HepG2 (cell line): ENCODE measurements at regions not wholly inside any gene's neighbourhood (a gene's known extent, or its start where the extent isn't known, plus 50 kb on each side); places are given as distances from the start of the nearest gene placed in this dataset.

ENCODE experiments used
- ATAC-seq: fragments of 200-7000 bp; cut with Tn5 transposase; 3 replicates; pipeline ENCODE4 v1.9.1; 2020; ENCODE audit warnings: mild to moderate bottlenecking, moderate library complexity
- BruUV-seq: library from RNA; stranded (reverse); fragments of 400-500 nt; replicated peaks from 2 replicates; lab custom pipeline; 2021; lab: Mats Ljungman, UMichigan
- CTCF ChIA-PET: fragments of 300-600 bp; formaldehyde crosslinking; extraction: SDS; loops from one replicate; lab custom pipeline; 2021; ENCODE audit warnings: low total read pairs, inconsistent platforms, low intra/inter-chr PET ratio; lab: Yijun Ruan, JAX
- POLR2A ChIA-PET: fragments of 350-600 bp; sonication (Branson Sonifier 250); formaldehyde crosslinking; loops from one replicate; lab custom pipeline; 2020; ENCODE audit warnings: antibody characterized with exemption, inconsistent platforms; lab: Yijun Ruan, JAX
- DNase-seq: peaks from one replicate; pipeline ENCODE4 v3.0.0-alpha.2; 2015; ENCODE audit warnings: low spot score
- FAIRE-seq: peaks from 3 replicates; lab custom pipeline; 2011; peaks lifted over from hg19 to GRCh38; lab: Jason Lieb, UNC
- H2AFZ ChIP-seq: one replicate; pipeline ENCODE4 v1.6.1; 2011; ENCODE audit warnings: low read length, inconsistent platforms
- H3K27ac ChIP-seq: fragments of 300-600 bp; 3 replicates; pipeline ENCODE4 v1.8.0; 2011; ENCODE audit warnings: mixed run types, mild to moderate bottlenecking, mixed read lengths, low read length, inconsistent platforms; ENCODE audit not compliant: insufficient read depth; ENCODE audit errors: extremely low read length
- H3K27me3 ChIP-seq, 2 experiments: fragments of 200-600 bp in 1 of 2; 2 replicates in 1 of 2; 3 replicates in 1 of 2; pipeline versions ENCODE4 v1.6.0 to v1.8.0; 2011; ENCODE audit warnings: low read length in 2 of 2, mild to moderate bottlenecking in 2 of 2, moderate library complexity in 2 of 2, inconsistent platforms in 1 of 2; ENCODE audit not compliant: insufficient read depth in 2 of 2, control insufficient read depth in 1 of 2
- H3K36me3 ChIP-seq, 2 experiments: fragments of 200-600 bp in 1 of 2; replicated peaks in 1 of 2; 2 replicates in 1 of 2; 3 replicates in 1 of 2; pipeline versions ENCODE4 v1.5.1 to v1.8.0; 2011; ENCODE audit warnings: low read length in 2 of 2, inconsistent platforms in 1 of 2; ENCODE audit not compliant: insufficient read depth in 2 of 2, control insufficient read depth in 1 of 2
- H3K4me1 ChIP-seq: 2 replicates; pipeline ENCODE4 v1.5.1; 2012; ENCODE audit warnings: low read length, inconsistent platforms; ENCODE audit not compliant: insufficient read depth
- H3K4me2 ChIP-seq: 2 replicates; pipeline ENCODE4 v1.6.0; 2011; ENCODE audit warnings: low read depth, low read length, inconsistent platforms
- H3K4me3 ChIP-seq, 3 experiments: fragments of 200-600 bp in 1 of 3; sonication (generic), shearing (Covaris generic) in 1 of 3; replicated peaks in 1 of 3; 2 replicates each; pipeline ENCODE4 v1.5.1; 2011 to 2016; ENCODE audit warnings: low read length in 3 of 3, inconsistent platforms in 2 of 3, low read depth in 2 of 3, mild to moderate bottlenecking in 2 of 3, control low read depth in 1 of 3, mixed read lengths in 1 of 3; ENCODE audit not compliant: insufficient read depth in 1 of 3
- H3K79me2 ChIP-seq: one replicate; pipeline ENCODE4 v1.6.1; 2011; ENCODE audit warnings: low read length, inconsistent platforms; ENCODE audit not compliant: insufficient read depth
- H3K9ac ChIP-seq: 2 replicates; pipeline ENCODE4 v1.6.0; 2011; ENCODE audit warnings: mild to moderate bottlenecking, low read depth, low read length, inconsistent platforms; ENCODE audit not compliant: insufficient read depth
- H3K9me3 ChIP-seq: 2 replicates; pipeline ENCODE4 v1.5.1; 2012; ENCODE audit warnings: mild to moderate bottlenecking, low read length
- H4K20me1 ChIP-seq: 2 replicates; pipeline ENCODE4 v1.6.0; 2011; ENCODE audit warnings: inconsistent platforms, mild to moderate bottlenecking, low read length, moderate library complexity; ENCODE audit not compliant: insufficient read depth
- HNF1B ChIP-seq: sonication (generic); formaldehyde crosslinking; IDR thresholded peaks from 2 replicates; pipeline ENCODE4 v1.5.1; 2020; ENCODE audit warnings: mild to moderate bottlenecking, moderate library complexity, missing genetic modification reagents
- HOXA9 ChIP-seq: sonication (generic); formaldehyde crosslinking; IDR thresholded peaks from 2 replicates; pipeline ENCODE4 v1.8.1; 2022; ENCODE audit warnings: missing genetic modification reagents, mild to moderate bottlenecking, moderate library complexity, borderline replicate concordance
- ISL2 ChIP-seq: sonication (generic); formaldehyde crosslinking; IDR thresholded peaks from 2 replicates; pipeline ENCODE4 v1.5.0; 2020; ENCODE audit warnings: missing genetic modification reagents
- MEIS2 ChIP-seq: sonication (generic); formaldehyde crosslinking; IDR thresholded peaks from 2 replicates; pipeline ENCODE4 v1.9.0; 2021; ENCODE audit warnings: mild to moderate bottlenecking, missing genetic modification reagents
- POLR2G ChIP-seq: fragments of 200-400 bp; formaldehyde crosslinking; IDR thresholded peaks from 2 replicates; pipeline ENCODE4 v1.6.1; 2018; ENCODE audit warnings: mild to moderate bottlenecking, low read depth, low read length, moderate library complexity
- TFAP4 ChIP-seq: sonication (generic); IDR thresholded peaks from 2 replicates; pipeline ENCODE4 v1.6.1; 2016; ENCODE audit warnings: low read depth, borderline replicate concordance
- TRIM24 ChIP-seq: sonication (generic); formaldehyde crosslinking; IDR thresholded peaks from 2 replicates; pipeline ENCODE4 v1.8.0; 2022; ENCODE audit warnings: mild to moderate bottlenecking, missing genetic modification reagents
- ZNF331 ChIP-seq: sonication (generic); formaldehyde crosslinking; IDR thresholded peaks from 2 replicates; pipeline ENCODE4 v1.4.0; 2020; ENCODE audit warnings: missing genetic modification reagents
- ZNF616 ChIP-seq: sonication (generic); formaldehyde crosslinking; IDR thresholded peaks from 2 replicates; pipeline ENCODE4 v1.5.0; 2020; ENCODE audit warnings: low read depth, mild to moderate bottlenecking, missing genetic modification reagents
- WGBS: methylation state at CpG from one replicate; pipeline ENCODE4 v1.1.6; 2017; ENCODE audit warnings: low lambda C conversion rate; 5-methylcytosine and 5-hydroxymethylcytosine counted together
- in situ Hi-C: cut with HindIII; loops from 2 replicates; pipeline ENCODE4 v1.10.0; 2017; ENCODE audit warnings: low pct_unique_long_range_greater_than_20kb; ENCODE audit not compliant: extremely low pct_ligation_motif_present
- intact Hi-C: fragments of 100-400 bp; cut with micrococcal nuclease; formaldehyde crosslinking; loops from one replicate; pipeline ENCODE4 v1.10.0; 2022; ENCODE audit not compliant: unreplicated experiment

GRCh38 chr13:40215747-40216146 is 450.7 kb downstream of the FOXO1 start:
- Histone ChIP-seq H3K36me3 (no peaks in the 10 kb centered on the region), H3K4me2 (no peak overlapping the region), H3K4me3 (no peak overlapping the region), H3K27me3 (0 out of 5 replicates have a peak, but pooled peaks cover 0 to 2% of the 10 kb centered on the region in 2 experiments), H3K27ac (no peak overlapping the region), H3K4me1 (peaks cover 9% of the 10 kb centered on the region), H4K20me1 (no peaks in the 10 kb centered on the region), H3K79me2 (no peaks in the 10 kb centered on the region), H3K9me3 (no peaks in the 10 kb centered on the region), H2AFZ (no peak overlapping the region), H3K9ac (no peak overlapping the region)
- no peak; the same call in 2 of the 3 replicates for ATAC-seq
- no peak for FAIRE-seq
- DNase-seq, result no peak
- WGBS, result 43% methylated on average over 3 of the region's 3 CpGs
- CTCF ChIA-PET, result no interaction called here
- BruUV-seq, result no TSS peak
- in situ Hi-C loops, result no loop called here
- intact Hi-C loops, result no loop called here
- no peak for TF ChIP-seq HOXA9 (CRISPR knock-in tag)
- TF ChIP-seq ISL2 (CRISPR knock-in tag), result no peak
- TF ChIP-seq ZNF616 (CRISPR knock-in tag), result no peak
- TF ChIP-seq TRIM24 (CRISPR knock-in tag), result no peak
- TF ChIP-seq POLR2G, result no peak
- no peak for TF ChIP-seq TFAP4
- TF ChIP-seq ZNF331 (CRISPR knock-in tag), result no peak
- TF ChIP-seq MEIS2 (CRISPR knock-in tag), result no peak
- no peak for TF ChIP-seq HNF1B
- POLR2A ChIA-PET, result no interaction called here
